HG02642 (cell line): ENCODE measurements at regions not wholly inside any gene's neighbourhood (a gene's known extent, or its start where the extent isn't known, plus 50 kb on each side); places are given as distances from the start of the nearest gene placed in this dataset.
"Not testable (repeated sequence)": the region's sequence is repeated elsewhere in the genome, so short reads cannot be mapped to it uniquely, and the experiment has no call there.

Experiments
- ATAC-seq: cut with Tn5 transposase; IDR thresholded peaks from one replicate; pipeline ENCODE4 v1.9.1; 2021; ENCODE audit warnings: mild to moderate bottlenecking; ENCODE audit not compliant: unreplicated experiment, poor library complexity

DNA sequence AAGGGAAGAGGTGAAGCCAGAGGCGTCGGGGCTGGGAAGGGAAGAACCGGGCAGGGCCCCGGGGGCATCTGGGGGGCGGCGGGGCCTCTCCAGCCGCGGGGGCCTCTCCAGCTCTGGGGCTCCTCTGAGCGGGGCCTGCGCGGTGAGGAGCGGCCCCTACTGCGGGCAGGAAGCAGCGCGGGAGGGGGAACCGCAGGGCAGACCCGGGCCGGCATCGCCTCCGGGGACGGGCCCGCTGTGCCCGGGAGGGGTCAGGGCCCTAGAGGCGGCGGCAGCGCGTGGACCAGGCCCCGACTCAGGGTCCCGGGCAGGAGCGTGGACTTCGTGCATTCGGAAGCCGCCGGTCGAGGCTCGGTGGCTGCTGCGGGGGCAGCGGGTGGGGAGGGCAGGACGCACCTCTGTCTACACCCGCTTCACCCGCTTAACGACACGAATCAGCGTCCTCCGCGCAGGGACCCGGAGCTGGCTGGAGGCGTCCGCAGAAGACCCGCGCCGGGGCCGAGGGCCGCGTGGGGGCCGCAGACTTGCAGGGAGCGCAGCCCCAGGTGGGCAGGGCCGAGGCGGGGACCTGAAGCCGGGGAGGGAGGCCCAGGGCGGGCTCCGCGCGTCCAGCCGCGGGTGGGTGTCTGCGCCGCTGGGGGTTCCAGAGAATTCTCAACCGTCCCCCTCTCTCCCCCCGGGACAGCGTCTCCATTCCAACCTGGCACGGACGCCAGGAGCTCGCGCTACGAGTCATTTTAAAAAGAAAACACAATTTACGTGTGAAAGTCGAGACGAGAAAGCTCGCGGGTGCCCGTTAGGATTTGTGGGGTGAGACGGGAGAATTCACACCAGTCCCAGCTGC lies 345.0 kb downstream of the ADGRD1 start:
- not testable (repeated sequence) for ATAC-seq

DNA sequence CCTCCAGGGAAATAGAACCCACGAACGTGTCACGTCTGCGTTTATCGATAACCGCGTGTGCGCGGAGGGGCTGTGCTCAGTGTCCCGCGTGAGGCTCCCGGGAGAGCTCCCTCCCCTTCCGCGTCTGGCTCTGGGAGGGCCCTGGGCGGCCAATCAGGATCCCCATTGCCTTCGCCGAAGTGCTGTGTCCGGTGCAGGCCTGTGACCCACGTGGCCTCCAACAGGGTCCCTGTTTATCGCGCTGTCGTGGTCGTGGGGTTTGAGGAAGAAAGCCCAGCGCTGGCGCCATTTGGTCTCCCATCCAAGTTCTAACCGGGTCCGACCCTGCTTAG lies 345.6 kb downstream of the ADGRD1 start:
- not testable (repeated sequence) for ATAC-seq

DNA sequence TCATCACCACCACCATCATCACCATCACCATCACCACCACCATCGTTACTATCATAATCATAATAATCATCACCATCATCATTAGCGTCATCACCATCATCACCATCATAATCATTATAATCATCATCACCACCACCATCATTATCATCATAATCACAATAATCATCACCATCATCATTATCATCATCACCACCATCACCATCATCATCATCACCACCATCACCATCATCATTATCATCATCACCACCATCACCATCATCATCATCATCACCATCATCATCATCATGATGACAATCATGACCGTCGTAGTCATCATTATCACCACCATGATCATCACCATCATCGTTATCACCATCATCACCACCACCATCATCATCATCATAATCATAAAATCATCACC lies 349.9 kb downstream of the ADGRD1 start:
- ATAC-seq = not testable (repeated sequence)

DNA sequence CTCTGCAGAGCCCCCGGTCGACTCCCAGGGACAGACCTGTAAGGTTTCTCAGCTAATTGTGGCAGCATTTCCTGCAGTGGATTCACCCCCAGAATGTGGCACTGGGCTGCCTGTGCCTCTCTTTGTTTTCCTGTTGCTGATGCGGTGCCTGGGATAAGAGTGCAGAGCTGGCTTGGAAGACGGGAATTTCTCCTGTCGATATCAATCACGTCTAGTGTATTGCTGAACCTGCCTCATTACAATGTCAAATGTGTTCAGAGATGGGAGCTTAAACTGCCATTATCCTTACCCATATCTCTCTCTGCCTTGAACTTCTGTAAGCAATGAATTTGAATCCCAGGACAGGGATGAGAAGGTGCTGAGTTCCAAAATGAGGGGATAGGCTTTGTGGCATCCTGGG lies 350.9 kb downstream of the ADGRD1 start:
- not testable (repeated sequence) for ATAC-seq

DNA sequence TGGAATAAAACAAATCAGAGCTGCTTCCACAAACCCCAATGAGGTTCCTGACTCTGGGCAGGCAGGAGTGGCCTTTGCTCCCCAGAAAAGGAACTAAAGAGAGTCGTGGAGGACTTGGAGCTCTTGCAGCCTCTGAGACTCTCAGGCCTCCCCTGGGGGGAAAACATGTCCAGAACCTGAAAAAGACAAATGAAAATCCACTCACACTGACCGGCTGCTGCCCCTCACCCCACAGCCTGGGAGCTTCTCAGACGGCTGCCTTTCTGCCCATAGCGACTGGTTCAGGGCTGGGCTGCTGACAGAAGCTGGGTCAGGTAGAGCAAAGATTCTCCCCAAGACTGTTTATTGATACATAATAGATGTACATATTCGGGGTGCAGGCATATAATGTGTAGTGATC lies 356.0 kb downstream of the ADGRD1 start:
- ATAC-seq = no peak

DNA sequence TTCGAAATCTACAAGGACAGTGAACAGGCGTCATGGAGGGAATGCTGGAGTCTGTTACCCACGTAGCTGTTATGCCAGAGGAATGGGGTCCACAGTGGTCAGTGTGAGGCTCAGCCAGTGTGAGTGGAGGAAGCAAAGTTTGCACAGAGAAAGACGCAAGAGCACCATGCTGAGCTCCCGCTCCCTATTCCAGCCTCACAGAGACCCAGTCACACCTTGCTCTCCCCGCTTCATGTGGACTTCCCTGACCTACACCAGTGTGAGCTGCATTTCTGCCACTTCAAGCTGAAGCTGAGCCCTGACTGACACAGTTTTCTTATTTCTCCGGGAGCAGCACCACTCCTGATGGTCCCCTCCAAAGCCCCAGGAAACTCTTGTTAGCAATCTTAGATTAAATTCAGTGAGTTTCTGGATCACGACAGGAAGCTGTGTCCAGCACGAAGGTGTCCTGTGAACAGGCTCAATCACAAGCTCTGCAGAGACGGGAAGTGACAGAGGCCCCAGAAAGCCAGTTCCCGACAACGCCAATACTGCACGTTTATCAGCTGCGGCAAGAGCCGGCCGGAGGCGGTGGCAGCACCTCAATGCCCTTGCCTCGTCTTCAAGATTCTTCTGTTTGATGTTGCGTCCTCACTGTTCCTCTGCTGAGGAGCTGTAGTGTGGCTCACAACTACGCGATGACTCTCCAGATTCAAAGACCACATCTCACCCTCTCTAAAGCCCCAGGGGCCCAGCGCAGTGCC lies 356.7 kb downstream of the ADGRD1 start:
- ATAC-seq = not testable (repeated sequence)

DNA sequence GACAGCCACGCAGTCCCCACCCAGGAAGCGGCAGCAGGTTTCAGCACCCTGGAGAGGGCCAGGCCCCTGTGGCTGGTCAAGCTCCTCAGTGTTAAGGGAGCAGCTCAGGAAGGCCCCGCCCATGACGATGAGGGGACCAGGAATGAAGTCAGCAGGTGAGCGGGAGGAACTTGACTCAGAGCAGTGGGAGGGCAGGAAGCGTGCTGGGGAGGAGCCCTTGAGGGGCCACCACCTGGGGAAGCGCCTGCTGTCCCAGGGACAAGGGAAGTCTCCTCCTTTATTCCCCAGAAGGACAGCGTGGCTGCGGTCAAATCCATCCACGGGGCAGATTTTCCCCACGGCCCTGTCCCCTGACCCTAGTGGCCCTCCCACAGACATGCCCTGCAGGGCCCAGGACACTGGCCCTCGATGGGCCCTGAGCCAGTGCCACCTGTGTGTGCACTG lies 357.6 kb downstream of the ADGRD1 start:
- ATAC-seq = not testable (repeated sequence)

DNA sequence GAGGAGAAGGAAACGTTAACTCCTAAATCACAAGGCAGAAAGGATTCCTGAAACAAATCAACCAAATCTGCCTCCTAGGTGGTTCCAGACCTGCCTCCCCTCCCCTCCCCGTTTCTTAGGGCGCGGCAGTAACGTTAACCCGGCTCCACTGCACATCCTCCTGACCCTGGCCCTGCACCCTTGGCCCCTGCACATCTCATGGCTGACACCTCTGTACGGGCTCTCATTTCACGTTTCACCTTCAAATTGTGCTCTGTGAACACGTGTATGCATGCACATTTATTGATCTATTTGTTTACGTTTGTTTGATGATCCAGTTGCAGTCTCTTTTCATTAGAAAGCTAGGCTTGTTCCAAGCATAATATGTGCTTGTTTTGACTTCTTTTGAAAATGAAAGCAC lies 358.1 kb downstream of the ADGRD1 start:
- no peak for ATAC-seq

DNA sequence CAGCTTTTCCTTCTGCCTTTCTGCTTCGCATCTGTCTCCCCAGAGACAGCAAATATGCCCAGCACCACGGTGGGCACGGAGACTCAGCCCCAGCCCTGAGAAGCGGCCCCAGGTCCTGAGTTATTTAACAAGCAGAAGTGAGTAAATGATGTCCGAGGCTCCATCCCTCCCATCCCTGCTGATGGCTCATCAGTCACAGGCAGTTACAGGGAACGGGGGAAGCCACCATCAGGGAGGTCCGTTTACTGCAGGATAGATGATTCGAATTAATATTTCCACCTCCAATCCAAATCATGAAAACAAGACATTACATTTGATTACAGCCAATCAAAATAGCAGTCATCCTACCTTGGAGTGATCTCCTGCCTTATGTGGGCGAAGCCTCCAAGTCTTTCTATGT lies 358.7 kb downstream of the ADGRD1 start:
- not testable (repeated sequence) for ATAC-seq

DNA sequence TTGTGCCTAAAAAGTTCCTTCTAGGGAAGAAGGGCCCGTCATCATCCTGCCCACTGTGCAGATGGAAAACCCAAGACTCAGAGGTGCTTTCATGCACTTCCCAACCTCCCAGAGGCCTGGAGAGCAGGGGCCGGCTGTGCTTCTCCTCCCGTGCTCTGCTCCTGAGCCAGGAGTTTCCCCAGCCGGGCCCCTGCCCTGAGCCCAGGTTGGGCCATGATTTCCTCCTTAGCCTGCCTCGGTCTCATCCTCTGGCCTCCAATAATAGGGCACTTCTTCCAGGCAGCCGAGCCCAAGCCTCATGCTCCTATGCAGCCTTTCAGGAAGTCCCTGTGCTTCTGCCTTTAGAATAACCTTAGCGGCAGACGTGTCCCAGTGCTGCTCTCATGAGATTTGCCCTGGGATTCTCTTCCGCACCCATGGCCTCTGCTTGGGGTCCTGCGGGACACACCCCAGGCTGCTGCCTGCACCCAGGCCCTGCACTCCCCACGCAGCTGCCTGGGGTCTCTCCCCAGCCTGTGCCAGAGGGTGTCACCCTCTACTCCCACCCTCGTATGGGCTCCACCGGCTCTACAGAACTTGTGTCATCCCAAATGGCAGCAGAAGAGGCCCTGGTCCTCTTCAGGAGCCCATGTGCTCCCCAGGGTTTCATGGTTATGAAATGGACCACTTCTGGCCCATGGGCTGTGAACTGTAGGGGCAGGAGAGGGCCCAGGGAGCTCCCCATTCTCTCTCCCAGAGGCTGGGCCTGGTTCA lies 359.3 kb downstream of the ADGRD1 start:
- ATAC-seq = no peak

DNA sequence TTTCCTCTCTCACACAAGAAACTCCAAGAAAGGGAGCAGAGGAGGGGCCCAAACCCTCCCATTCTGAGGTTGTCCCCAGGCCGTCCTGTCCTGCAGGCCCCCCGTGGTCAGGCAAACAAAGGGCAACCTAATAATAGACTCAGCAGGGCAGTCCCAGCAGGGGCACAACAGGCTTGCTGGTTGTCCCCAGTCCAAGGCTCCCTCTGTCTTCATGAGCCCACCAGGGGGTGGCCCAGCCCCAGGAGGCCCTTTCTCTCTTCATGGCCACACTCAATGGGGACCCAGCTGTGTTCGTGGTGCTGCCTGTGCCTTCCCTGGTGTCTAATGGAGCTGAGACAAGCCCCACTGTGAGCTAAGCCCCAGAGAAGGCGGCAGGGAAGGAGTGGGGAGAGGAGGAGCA lies 359.9 kb downstream of the ADGRD1 start:
- ATAC-seq = no peak

DNA sequence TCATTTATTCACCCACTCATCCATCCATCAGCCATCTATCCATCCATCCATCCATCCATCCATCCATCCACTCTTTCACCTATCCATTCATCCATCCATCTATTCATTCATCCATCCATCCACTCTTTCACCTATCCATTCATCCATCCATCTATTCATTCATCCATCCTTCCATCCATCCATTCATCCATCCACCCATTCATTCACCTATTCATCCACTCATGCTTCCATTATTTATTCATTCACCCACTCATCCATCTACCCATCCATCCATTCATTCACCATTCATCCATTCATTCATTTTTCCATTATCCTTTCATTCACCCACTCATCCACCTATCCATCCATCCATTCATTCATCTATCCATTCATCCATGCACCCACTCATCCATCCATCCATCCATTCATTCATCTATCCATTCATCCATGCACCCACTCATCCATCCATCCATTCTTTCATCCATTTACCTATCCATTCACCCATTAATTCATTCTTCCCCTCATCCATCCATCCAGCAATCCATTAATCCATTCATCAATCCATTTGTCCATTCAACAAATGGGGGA lies 360.9 kb downstream of the ADGRD1 start:
- ATAC-seq = no peak

DNA sequence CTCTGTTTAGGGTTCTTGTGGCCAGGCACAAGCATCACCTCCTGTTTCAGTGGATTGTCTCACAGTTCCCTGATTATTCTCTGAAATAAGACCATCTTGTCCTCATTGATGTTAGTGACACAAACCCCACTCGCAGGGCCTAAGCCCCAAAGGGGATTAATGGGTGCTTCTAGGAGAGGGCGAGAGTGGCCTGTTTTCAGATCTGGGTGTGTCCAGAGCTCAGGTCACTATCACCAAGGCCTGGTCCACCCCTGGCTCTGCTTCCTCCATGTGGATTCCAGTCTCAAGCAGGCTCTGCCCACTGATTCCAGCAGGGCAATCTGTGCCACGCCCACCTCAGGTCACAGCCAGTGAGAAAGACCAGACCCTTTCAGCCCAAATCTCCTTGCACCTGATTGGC lies 361.9 kb downstream of the ADGRD1 start:
- ATAC-seq = no peak

DNA sequence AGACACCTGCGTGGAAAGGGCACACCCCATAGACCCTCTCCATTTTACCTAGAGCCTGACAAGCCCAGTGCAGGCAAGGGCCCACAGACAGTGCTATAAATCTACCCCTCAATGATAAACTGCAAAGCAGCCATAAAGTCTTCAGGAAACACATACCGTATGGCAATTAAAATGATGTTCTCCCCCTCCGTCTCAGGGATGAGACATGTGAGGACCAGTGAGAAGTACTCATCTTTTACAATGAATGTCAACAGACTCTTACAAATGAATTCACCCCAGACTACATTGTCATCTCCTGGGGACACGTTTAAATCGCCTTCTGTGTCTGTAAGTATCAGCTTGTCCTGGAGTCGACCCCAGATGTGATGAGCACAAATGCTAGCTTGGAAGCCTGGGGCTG lies 362.7 kb downstream of the ADGRD1 start:
- ATAC-seq = no peak

DNA sequence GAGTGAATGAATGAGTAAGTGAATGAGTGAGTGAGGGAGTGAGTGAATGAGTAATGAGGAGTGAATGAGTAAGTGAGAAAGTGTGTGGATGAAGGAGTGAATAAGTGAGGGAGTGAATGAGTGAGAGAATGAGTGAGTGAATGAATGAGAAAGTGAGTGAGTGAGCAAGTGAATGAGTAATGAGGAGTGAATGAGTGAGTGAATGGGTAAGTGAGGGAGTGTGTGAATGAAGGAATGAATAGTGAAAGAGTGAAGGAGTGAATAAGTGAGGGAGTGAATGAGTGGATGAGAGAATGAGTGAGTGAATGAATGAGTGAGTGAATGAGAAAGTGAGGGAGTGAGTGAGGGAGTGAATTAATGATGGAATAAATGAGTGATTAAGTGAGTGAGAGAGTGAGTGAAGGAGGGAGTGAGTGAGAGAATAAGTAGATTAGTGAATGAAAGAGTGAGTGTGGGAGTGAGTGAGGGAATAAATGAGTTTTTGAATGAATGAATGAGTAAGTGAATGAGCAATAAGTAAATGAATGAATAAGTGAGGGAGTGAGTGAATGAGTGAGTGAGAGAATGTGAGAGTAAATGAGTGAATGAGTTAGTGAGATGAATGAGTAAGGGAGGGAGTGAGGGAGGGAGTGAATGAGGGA lies 364.5 kb downstream of the ADGRD1 start:
- no peak for ATAC-seq

DNA sequence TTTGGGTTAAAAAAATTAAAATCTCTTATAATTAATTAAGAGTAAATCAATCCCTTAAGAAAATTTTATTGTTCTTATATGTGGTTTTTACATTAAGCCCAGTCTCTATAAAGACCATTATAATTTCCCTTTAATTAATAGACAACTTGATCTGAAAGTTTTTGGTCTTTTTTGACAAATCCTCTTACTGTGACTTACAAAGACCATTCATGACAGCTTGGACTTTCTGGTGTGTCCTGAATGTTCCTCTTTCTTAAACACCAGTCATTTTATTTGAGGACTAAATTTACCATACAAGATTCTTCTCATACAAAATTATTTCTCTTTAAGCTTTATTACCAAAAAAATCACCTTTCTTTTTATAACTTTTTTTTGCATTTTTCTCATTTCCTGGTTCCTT lies 368.3 kb downstream of the ADGRD1 start:
- ATAC-seq = no peak

DNA sequence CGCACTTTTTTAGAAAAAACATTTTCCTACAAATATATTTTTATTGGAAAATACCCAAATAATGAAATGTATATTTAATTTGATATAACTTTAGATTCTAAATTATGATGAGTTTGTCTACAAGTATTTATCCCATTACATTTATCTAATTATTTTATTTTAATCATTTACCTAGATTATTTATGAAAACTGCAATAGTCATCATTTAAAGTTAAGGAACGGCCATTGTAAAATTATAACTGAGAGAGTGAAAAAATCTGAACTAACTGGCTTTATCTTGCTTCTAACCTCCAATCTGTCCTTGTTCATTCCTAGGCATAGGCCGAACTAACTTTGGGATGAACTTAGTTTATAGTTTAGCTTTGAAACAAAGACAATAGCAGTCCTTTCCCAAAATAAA lies 368.8 kb downstream of the ADGRD1 start:
- not testable (repeated sequence) for ATAC-seq

DNA sequence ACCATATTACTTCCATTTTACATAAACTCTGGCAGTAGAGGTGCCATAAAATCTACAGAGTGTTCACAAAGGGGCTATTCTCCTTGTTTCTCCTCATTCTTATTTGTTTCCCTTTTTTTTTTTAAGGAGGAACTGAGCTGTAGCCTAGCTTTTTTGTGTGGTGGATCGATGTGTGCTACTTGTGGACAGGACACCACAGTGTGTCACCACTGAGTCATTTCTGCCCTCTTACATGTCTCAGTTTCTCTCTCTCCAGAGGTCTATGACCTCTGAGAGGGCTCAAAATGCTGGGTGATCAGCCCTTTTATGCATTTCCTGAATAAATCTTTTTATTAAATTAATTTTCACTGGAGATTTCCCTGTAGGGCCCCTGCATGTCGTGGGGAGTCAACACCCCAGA lies 370.2 kb downstream of the ADGRD1 start:
- ATAC-seq = no peak

DNA sequence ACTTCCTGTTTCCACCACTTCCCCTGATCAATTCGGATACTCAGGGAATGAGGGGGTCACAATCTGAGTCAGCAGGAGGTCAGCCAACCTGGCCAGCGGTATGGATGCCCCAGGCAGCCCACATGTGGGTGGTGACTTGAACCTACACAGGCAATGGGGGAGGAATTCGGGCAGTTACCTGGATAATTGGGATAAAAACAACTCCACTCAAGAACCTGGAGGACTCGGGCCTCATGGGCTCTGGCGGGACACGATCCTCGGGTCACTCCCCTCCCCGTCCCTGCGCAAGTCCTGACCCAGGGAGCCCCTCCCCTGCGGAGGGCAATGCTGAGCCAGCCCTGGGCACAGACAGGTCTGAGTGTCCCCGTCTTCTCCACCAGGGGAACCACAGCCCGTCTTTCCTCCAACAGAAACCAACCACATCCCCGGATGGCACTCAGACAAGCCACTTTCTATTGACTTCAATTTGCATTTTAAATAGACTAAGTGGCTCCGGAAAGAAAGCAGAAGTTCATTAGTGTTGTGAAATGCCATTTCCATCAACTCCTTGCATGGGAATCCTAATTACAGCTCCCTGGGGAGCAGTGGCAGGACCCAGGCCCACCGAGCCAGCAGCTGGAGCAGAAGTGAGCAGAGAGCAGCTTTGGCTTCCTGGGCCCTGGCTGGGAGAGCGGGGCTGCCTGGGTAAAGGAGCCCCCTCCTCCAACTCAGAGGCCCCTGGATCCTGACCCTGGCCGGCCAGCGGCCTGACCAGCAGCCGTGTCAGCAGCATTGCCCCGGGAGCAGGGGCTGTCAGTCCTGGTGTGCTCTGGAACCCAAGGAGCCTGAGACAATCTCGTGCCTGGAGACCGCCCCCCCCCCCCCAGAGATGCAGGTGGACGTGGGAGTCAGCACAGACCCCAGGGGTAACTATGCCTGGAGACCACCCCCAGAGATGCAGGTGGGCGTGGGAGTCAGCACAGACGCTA lies 374.1 kb downstream of the ADGRD1 start:
- ATAC-seq = no peak
